Endothelial cell of umbilical vein (primary cell): ENCODE measurements at regions not wholly inside any gene's neighbourhood (a gene's known extent, or its start where the extent isn't known, plus 50 kb on each side); places are given as distances from the start of the nearest gene placed in this dataset.

Experiments used
- CTCF ChIP-seq, 2 donors: IDR thresholded peaks; 1 replicate in 1 of 2; 2 replicates in 1 of 2; pipeline ENCODE4 v1.5.1; 2011; ENCODE audit warnings: low read length in 2 of 2, mild to moderate bottlenecking in 2 of 2, moderate library complexity in 2 of 2, control low read depth in 1 of 2, inconsistent platforms in 1 of 2, low read depth in 1 of 2; ENCODE audit not compliant: insufficient read depth in 1 of 2; ENCODE audit errors: extremely low read depth in 1 of 2
- EZH2 ChIP-seq: IDR thresholded peaks from 2 replicates; pipeline ENCODE4 v1.6.1; 2012; ENCODE audit warnings: borderline replicate concordance, low read depth, mild to moderate bottlenecking, moderate library complexity, low read length, inconsistent platforms; ENCODE audit not compliant: severe bottlenecking
- FOS ChIP-seq: IDR thresholded peaks from 2 replicates; pipeline ENCODE4 v1.6.1; 2011; ENCODE audit warnings: mild to moderate bottlenecking, low read length, moderate library complexity, borderline replicate concordance; ENCODE audit not compliant: insufficient read depth
- JUN ChIP-seq: IDR thresholded peaks from 2 replicates; pipeline ENCODE4 v1.6.1; 2011; ENCODE audit warnings: borderline replicate concordance, low read depth; ENCODE audit not compliant: insufficient read length, insufficient read depth
- MAX ChIP-seq: IDR thresholded peaks from 2 replicates; pipeline ENCODE4 v1.6.1; 2011; ENCODE audit not compliant: insufficient read depth, insufficient read length
- POLR2A ChIP-seq: IDR thresholded peaks from 2 replicates; pipeline ENCODE4 v1.6.1; 2012; ENCODE audit warnings: low read depth, mild to moderate bottlenecking, control low read depth, low read length
- POLR2AphosphoS5 ChIP-seq: IDR thresholded peaks from 2 replicates; pipeline ENCODE4 v1.6.1; 2012; ENCODE audit warnings: low read depth, mild to moderate bottlenecking, control low read depth, low read length, moderate library complexity; ENCODE audit not compliant: insufficient read depth

- TF ChIP-seq POLR2A (no peak), CTCF (IDR thresholded peaks at IDR 0.05; ENCODE audit: extremely low read depth in 1 of 2, insufficient read depth in 1 of 2, low read depth in 1 of 2, low read length in 2 of 2) (no peak), POLR2AphosphoS5 (no peak), EZH2 (no peak), MAX (no peak), JUN (no peak), FOS (no peak)
Observed at GRCh38 chr15:46701346-46701745, 1016.0 kb upstream of the SEMA6D start.
